ENCODE measurements at regions not wholly inside any gene's neighbourhood (a gene's known extent, or its start where the extent isn't known, plus 50 kb on each side); places are given as distances from the start of the nearest gene placed in this dataset.

GRCh38 chr5:145708169-145708568 is 127.0 kb downstream of the PRELID2 start:
- intact Hi-C loops (cut with micrococcal nuclease) = no loop called here

- intact Hi-C loops (cut with micrococcal nuclease) = no loop called here
Measured at GRCh38 chr5:145704724-145705123, 130.4 kb downstream of the PRELID2 start.

GRCh38 chr5:145703856-145704255 is 131.3 kb downstream of the PRELID2 start:
- intact Hi-C loops (cut with micrococcal nuclease) = no loop called here

- intact Hi-C loops (cut with micrococcal nuclease) = no loop called here
Measured at GRCh38 chr5:145701404-145701803, 133.7 kb downstream of the PRELID2 start.

GRCh38 chr5:145699846-145700245 is 135.3 kb downstream of the PRELID2 start:
- intact Hi-C loops (cut with micrococcal nuclease) = loop anchor here (5.0 kb wide), 1 partner anchor 1498 kb away; no protein-coding TSS in a partner anchor

GRCh38 chr5:145697251-145697990 is 137.7 kb downstream of the PRELID2 start:
- intact Hi-C loops (cut with micrococcal nuclease) = loop anchor here (1.0 to 5.0 kb wide), 5 partner anchors 128 to 1495 kb away; no protein-coding TSS in a partner anchor

- intact Hi-C loops (cut with micrococcal nuclease) = no loop called here
Measured at GRCh38 chr5:145689235-145689634, 145.9 kb downstream of the PRELID2 start.

GRCh38 chr5:145687943-145688342 is 147.2 kb downstream of the PRELID2 start:
- intact Hi-C loops (cut with micrococcal nuclease) = no loop called here

GRCh38 chr5:145685417-145685816 is 149.7 kb downstream of the PRELID2 start:
- intact Hi-C loops (cut with micrococcal nuclease) = no loop called here

- intact Hi-C loops (cut with micrococcal nuclease) = no loop called here
Measured at GRCh38 chr5:145683431-145683830, 151.7 kb downstream of the PRELID2 start.

GRCh38 chr5:145682197-145682899 is 152.8 kb downstream of the PRELID2 start:
- intact Hi-C loops (cut with micrococcal nuclease) = no loop called here

- intact Hi-C loops (cut with micrococcal nuclease) = loop anchor here (1.0 to 2.0 kb wide), 5 partner anchors 144 to 1479 kb away; no protein-coding TSS in a partner anchor
Measured at GRCh38 chr5:145681686-145682085, 153.5 kb downstream of the PRELID2 start.

GRCh38 chr5:145681216-145681615 is 153.9 kb downstream of the PRELID2 start:
- intact Hi-C loops (cut with micrococcal nuclease) = loop anchor here (1.0 to 2.0 kb wide), 5 partner anchors 144 to 1478 kb away; no protein-coding TSS in a partner anchor

- intact Hi-C loops (cut with micrococcal nuclease) = loop anchor here (1.0 to 2.0 kb wide), 5 partner anchors 145 to 1478 kb away; no protein-coding TSS in a partner anchor
Measured at GRCh38 chr5:145680767-145681166, 154.4 kb downstream of the PRELID2 start.

GRCh38 chr5:145680169-145680568 is 155.0 kb downstream of the PRELID2 start:
- intact Hi-C loops (cut with micrococcal nuclease) = loop anchor here (2.0 kb wide), 2 partner anchors 373 to 1477 kb away; no protein-coding TSS in a partner anchor

GRCh38 chr5:145678255-145678654 is 156.9 kb downstream of the PRELID2 start:
- intact Hi-C loops (cut with micrococcal nuclease) = no loop called here

- intact Hi-C loops (cut with micrococcal nuclease) = no loop called here
Measured at GRCh38 chr5:145673786-145674185, 161.4 kb downstream of the PRELID2 start.

GRCh38 chr5:145668714-145669113 is 166.4 kb downstream of the PRELID2 start:
- intact Hi-C loops (cut with micrococcal nuclease) = no loop called here

GRCh38 chr5:145667742-145668141 is 167.4 kb downstream of the PRELID2 start:
- intact Hi-C loops (cut with micrococcal nuclease) = no loop called here

- intact Hi-C loops (cut with micrococcal nuclease) = no loop called here
Measured at GRCh38 chr5:145666591-145666990, 168.6 kb downstream of the PRELID2 start.

- intact Hi-C loops (cut with micrococcal nuclease) = no loop called here
Measured at GRCh38 chr5:145661737-145662485, 173.2 kb downstream of the PRELID2 start.
